GM19395 (cell line): ENCODE measurements at regions not wholly inside any gene's neighbourhood (a gene's known extent, or its start where the extent isn't known, plus 50 kb on each side); places are given as distances from the start of the nearest gene placed in this dataset.
"Not testable (repeated sequence)": the region's sequence is repeated elsewhere in the genome, so short reads cannot be mapped to it uniquely, and the experiment has no call there.

Experiments
- ATAC-seq: cut with Tn5 transposase; IDR thresholded peaks from one replicate; pipeline ENCODE4 v1.9.1; 2021; ENCODE audit warnings: mild to moderate bottlenecking, moderate library complexity; ENCODE audit not compliant: unreplicated experiment

DNA sequence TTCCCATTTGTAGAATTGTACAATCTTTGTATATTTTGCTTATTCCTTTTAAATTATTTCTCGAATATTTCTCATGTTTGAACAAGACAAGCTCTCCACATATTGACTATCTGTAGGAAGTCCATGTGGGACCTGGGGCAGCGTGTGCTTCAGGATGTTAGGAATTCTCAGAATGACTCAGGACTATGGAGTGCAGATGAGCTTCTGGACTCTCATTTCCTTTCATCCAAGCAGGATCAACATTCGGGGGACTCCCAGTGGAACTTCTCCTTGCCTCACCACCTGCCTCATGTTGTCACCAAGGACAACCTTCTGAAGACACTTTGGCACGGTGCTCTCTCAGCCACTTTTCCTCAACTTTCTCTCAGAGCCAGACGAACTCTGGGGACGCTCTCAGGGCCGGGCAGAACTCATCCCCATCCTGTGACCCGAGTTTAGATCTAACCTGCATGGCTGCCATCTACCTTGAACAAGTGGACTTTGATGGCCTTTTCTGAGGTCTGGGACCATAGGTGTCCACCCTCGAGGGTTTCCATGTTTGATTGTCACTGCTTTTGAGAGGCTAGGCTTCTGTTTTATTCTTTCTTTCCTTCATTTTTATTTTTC lies 441.7 kb downstream of the IRS2 start:
- ATAC-seq, result no peak

DNA sequence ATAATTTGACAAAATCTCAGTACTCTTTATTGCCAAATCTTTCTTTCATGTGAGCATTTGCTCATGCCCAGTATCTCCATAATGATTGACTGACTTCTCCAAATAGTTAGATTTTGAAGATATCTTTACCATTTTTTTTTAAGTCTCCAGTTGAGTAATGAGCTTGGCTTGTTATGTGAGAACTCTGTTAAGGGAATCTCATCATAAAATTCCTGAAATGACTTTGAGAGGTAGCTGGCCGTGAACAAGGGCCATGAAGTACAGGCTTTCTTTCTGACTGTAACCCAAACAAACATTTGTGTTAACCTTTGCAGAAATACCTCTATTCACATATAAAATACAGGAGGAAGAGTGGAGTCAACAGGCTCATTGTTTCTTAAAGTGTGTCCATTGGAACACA lies 449.7 kb downstream of the IRS2 start:
- no peak for ATAC-seq

DNA sequence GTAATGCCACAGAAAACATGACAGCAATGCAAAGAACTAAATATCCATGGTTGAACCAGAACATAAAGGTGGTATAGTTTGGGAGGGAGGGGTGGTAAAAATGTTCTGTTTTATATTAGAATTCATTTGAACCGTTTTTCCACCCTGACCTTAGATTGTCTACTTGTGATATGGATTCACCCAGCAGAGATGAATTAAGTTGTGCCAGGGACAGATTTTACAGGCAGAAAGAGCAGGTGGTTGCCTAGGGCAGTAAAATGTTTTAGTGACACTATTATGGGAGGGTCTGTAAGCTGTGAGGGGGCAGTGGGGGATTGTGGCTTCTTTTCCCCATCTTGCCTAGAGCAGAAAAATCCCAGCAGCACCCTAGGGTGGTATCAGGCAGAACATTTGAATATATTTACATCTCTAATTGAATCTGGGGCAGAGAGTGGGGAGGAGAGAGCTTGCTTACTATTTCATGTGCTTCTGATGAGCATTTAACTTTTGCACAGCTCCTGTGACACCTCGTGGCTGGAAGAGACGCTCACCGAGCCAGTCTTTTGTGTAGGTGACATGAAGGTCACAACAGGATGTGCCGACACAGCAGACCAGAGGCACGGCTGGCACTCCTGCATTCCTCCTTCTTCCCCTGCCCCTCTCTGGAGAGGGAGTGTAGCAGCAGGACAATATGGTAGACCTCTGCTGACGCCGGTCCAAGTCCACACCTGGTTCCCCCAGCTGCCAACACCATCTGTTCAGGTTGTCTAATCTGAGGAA lies 452.3 kb downstream of the IRS2 start:
- ATAC-seq, result no peak

DNA sequence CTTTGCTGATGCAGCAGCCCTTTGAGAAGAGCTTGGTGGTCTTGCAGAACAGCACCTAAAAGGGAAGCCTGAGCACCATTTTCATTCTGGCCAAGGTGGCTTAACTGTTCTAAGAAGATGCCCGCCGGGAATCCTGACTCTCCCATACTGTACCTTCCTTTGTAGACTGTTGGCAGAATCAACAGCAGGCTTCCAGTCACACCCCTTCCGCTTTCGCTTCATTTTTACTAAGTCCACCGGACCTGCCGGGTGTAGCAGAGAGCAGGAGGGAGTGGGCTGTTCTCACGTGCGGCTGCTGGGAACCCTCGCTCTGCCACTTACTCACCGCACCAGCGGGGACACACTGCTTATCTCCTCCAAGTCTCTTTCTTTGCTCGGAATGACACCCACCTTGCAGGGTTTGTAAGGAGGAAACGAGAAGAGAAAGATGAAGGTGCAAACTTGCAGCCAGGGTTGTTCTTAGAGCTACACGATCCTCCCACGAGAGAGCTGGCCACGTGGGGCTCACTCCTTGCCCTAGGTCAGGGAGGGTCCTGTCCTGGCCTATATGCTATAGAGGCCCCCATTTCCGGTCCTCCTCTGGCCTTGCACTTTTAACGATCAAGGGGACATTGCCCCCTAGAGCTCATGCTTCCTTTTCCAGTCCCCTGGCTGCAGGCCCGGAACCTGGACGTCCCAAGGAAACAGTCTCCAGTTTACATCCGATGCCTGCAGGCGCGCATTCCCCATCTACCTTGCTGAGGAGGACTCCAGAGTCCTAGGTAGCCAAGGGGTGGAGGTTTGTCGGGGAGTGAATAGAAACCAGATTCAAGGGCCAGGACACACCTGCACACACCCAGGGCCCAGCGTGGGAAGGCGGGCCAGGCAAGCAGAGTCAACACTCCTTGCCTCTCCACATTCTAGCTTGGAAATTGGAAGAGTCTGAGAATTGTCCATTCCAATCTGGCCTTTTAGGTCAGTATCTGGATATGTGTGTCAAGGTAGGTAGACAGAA lies 453.6 kb downstream of the IRS2 start:
- no peak for ATAC-seq

DNA sequence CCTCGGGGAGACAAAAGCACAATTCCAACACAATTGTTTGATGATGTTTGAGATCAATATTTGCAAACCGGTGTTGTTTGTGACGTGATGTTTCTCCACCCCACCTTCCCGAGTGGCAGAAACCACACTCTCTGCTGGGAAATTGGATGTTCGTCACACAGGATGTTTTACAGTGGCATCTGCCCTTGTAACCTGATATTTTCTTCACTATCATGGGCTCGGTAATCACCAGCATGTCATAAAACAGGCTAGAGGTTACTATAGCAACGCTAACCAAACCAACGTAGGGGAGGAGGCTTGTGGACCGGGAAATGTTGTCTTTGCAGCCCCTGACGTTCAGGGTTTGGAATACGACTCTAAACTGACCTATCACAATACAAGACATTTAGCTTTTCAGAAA lies 454.5 kb downstream of the IRS2 start:
- no peak for ATAC-seq

DNA sequence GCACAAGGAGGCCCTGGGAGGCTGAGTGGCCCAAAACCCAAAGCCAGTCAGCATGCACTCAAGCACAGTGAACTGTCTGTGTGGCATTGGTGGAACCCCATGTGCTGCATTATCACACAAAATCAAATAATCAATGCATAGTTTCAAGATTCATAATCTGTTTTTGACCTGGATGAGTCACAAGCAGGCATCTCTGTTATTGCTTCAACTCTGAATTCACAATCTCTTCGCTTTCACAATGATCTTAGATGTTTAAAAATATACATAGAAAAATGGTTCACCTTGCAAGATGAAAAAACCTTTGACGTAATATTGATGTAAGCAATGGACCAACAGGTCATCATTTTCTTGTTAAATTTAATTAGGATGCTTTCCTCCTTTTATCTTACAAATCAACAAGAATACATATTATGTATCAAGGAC lies 455.4 kb downstream of the IRS2 start:
- ATAC-seq, result no peak

DNA sequence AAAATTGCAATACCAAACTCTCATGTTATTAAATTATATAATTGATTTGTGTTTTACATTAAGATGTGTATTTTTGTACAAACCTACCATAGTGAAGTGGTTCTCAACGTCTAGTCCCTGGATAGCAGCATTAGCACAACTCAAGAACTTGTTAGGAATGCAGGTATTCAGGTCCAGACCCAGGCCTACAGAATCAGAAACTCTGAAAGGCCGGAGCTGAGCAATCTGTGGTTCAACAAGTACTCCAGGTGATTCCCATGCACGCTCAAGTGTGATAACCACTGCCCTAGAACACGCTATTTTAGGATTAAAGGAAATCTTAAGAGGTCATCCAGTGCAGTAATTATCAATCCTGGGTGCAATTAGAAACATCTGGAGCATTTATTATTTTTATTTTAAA lies 456.3 kb downstream of the IRS2 start:
- no peak for ATAC-seq

DNA sequence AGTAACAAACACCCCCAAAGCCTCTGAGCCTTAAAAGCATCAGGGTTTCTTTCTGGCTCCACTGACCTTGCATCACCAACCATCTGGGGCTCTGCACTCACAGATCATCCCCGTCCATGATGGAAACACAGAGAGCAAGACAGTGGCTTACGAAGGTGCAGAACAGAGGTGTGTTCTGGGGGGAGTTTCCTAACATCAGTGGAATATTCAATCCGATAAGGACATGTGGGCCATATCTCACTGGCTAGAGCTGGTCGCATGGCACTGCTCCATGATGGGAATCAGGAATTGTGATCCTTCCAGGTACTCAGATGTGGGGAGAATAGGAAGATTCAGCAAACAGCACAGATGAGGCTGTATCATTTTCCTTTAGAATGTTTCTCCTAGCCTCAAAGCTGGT lies 457.2 kb downstream of the IRS2 start:
- no peak for ATAC-seq

DNA sequence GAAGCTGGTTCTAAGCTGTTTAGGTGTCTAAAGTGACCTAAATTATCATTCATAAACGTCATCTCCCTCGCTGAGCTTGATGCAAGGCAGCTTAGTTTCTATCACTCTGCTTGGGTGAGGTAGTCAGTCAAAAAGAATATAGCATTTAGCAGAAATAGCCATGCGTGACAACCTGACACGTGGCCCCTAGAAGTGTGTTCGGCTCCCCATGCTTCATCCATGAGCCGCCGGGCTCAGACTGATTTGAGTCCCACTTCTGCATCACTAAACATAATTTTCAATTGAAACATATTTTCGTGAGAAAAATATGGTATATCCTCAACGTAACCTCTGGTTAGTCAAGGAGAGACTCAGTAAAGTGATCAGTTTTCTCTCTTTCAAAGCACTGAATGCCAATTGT lies 459.8 kb downstream of the IRS2 start:
- ATAC-seq, result no peak

DNA sequence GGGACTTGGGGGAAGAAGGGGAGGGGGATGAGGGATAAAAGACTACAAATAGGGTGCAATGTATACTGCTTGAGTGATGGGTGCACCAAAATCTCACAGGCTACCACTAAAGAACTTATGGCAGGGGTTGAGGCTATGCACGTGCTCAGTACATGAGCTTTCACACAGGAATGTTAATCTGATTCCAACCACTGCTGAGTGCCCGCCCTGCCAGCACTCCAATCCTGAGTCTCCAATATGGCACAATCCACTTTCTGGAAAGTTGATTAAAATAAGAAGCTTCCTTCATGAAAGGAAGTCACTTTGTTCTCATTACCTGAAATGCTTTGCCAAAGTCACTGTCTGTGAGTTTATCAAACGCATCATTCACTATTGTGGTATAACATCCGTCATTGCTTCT lies 463.0 kb downstream of the IRS2 start:
- no peak for ATAC-seq

DNA sequence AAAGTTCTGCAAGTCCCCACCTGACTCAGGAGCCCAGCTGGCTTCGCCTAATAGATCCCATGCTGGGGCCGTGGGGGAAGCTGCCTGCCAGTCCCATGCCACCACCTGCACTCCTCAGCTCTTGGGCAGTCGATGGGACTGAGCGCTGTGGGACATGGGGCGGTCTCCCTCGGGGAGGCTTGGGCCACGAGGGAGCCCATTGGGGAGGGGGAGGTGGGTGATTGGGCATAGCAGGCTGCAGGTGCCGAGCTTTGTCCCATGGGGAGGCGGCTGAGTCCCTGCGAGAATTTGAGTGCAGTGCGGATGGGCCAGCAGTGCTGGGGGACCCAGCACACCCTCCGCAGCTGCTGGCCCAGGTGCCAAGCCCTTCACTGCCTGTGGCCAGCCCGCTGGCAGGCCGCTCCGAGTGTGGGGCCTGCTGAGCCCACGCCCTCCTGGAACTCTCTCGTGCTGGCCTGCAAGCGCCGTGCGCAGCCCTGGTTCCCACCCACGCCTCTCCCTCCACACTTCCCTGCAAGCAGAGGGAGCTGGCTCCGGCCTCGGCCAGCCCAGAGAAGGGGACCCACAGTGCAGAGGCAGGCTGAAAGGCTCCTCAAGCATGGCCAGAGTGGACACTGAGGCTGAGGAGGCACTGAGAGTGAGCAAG lies 467.3 kb downstream of the IRS2 start:
- no peak for ATAC-seq

DNA sequence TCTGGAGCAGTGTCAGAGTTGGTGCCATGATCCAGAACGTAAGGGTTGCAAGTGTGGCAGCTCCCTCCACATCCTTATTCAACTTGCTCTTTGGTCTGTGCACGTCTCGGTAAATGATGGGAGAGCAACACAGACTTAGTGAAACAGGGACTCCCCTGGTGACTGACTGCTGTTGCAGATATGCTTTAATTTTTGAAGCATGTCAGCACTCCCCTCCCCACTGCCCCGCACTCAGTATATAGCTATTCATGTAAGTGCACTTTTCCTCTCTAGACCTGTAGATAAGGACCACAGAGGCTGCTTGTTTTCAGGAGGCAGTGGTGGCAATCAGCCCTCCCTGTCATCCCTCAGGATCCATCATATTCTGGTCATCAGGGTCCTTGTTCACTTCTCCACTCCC lies 470.9 kb downstream of the IRS2 start:
- no peak for ATAC-seq

DNA sequence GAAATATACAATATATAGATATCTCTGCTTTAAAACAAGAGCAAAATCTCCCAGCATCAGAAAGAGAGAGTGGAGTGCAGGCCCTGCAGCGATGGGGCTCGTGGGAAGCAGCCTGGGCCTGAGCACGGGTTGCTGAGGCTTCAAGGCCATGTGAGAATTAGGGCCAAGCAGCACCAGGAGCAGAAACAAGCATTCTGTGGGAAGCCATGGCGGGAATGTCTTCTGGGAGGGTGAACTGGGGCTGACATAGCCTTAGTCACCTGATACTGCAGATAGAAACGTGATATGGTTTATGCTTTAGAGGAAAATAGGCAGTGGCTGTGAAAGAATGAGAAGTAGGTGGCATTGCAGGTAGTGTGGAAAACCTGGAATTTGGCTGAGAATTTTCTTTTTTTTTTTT lies 472.3 kb downstream of the IRS2 start:
- no peak for ATAC-seq

DNA sequence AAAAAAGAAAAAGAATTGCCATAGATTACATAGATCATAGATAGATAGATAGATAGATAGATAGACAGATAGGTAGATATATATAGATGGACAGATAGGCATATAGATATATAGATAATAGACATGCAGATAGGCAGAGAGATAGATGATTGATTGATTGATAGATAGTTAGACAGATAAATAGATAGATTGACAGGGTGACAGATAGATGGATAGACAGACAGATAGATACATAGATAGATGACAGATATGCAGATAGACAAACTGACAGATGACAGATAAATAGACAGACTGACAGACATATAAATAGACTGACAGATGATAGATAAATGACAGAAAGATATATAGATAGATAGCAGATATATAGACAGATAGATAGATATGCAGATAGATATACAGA lies 474.0 kb downstream of the IRS2 start:
- no peak for ATAC-seq

DNA sequence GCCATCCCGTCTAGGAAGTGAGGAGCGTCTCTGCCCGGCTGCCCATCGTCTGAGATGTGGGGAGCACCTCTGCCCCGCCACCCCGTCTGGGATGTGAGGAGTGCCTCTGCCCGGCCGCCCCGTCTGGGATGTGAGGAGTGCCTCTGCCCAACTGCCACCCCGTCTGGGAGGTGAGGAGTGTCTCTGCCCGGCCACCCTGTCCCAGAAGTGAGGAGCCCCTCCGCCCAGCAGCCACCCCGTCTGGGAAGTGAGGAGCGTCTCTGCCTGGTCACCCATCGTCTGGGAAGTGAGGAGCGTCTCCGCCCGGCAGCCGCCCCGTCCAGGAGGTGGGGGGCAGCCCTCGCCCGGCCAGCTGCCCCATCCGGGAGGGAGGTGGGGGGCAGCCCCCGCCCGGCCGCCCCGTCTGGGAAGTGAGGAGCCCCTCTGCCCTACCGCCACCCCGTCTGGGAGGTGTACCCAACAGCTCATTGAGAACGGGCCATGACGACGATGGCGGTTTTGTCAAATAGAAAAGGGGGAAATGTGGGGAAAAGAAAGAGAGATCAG lies 474.9 kb downstream of the IRS2 start:
- not testable (repeated sequence) for ATAC-seq

DNA sequence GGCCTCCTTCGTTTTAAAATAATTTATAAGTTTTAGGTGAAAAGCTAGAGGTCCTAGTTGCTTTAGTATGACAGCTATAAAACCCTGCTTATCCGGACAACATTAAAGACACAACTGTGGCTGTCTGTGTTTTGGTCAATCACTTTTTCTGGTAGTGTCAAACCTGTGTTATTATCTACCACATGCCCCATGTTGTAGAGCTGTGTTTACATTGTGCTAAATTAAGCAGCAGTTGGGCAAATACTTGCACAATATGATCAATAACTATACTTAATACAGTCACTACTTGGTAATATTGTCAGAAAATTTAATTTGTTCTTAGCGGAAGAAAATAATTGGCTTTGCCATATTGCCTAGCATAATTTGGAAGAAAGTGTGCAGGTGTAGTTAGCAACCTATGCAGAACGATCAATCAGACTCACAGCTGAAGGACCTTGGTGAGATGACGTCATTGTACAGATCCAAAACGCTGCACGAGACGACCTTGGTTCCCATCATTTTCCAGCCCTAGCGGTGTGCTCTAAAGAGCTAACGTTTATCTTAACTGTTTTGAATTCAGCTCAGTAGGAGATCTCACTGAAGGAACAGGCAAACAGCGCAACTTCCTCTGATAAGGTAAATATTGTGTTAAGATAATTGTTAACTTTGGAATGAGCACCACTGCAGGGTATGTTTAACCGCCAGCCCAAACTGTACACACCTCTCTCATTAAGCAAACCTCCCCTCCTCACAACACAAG lies 476.6 kb downstream of the IRS2 start:
- no peak for ATAC-seq

DNA sequence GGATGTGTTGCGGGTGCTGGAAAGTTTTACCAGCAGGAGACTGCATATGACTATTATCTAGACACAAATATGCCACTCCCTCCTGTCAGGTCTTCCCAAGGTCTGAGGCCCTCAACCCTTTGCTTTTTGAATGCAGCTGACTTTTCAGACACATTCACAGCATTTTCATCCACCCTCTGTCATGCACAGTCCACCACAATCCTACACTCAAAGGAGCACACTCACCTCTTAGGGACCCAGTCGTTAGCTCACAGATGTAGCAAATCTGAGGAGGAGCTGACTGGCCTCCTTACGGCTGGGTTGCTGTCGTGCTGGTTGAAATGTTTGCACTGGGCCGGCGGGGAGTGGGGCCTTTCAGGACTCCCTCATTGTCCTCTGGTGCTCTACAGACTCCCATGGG lies 479.4 kb downstream of the IRS2 start:
- ATAC-seq, result no peak

DNA sequence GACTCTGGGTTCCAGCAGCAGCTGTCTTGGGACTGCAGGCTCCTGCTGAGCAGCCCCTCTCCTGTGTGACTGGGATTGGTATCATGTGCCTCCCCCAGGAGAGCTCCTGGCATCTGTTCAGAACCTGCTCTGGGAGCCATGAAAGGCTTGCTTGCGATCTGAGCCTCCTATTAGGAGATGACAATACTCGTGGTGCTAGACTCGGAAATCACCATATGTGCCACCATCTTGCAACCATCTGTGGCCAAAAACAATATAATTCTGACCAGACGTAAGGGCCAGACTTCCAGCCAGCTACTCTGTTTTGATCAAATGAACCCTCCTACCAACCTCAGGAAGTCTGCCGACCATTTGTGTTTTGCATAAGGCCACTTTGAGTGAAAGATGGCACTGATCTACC lies 484.7 kb downstream of the IRS2 start:
- ATAC-seq, result no peak

DNA sequence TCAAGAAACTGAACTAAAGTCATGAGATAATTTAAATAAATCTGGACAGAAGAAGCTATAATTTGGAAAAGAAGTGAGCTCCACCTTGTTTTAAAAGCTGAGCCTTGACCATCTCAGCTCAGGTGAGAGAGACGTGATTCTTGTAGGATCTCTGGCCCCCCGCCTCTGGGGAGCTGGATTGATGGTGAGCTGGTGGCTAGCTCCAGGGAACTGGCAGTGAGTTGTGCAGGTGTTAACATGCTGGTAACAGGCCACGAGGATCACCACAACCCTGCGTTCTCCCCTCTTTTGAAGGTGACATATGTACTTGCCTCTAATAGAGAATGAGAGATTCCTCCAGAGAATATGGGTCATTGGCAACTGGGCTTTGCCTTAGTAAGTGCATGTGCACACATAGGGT lies 485.1 kb downstream of the IRS2 start:
- no peak for ATAC-seq

DNA sequence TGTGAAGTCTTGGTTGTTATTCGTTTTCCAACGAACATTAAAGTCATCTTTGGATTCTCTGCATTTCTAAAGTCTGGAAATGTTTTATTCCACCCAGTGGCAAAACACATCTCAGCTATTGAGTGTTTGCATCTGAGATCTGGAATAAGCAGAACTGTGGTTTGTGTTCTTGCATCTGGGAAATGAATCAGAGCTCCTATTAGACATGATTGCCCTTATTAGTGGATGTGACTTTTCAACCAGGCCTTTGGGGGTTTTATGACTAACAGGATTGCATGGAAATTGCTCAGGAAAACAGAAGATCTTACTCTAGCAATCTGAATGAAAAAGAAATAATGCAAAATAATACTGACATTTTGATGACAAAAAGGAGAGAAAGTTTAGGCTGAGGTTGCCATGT lies 488.8 kb downstream of the IRS2 start:
- no peak for ATAC-seq
